ENCODE measurements at regions not wholly inside any gene's neighbourhood (a gene's known extent, or its start where the extent isn't known, plus 50 kb on each side); places are given as distances from the start of the nearest gene placed in this dataset.
"Not testable (repeated sequence)": the region's sequence is repeated elsewhere in the genome, so short reads cannot be mapped to it uniquely, and the experiment has no call there.

DNA sequence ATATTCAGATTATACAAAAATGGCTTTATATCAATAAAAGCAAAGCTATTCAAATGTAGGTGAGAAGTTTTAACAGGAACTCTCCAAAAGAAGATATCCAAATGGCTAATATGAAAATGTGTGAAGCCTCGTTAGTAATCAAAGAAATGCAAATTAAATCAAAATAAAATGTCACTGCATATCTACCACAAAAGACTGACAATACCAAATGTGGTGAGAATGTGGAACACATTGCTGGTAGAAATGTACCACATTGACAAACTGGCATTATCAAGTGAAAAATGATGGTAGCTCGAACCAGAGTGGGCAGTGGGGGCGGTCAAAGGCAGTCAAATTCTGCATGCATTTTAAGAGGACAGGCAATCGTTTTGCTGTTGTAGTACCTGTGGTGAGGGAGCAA lies 1012.7 kb downstream of the TDRD15 start:
- in situ Hi-C loops (cut with MboI; ENCODE audit: low pct_unique_long_range_greater_than_20kb in 2 of 9, low sequenced_read_pairs in 9 of 9, unreplicated experiment in 9 of 9), result no loop called here
- Histone ChIP-seq H3K4me1 (replicated peaks in 1 of 2) (no peaks in the 10 kb centered on the region), H3K27ac (no peak overlapping the region), H3K4me3 (no peak overlapping the region)
- ATAC-seq (replicated peaks in 6 of 8), result no peak
- WGBS, 10 experiments, result 0 to 93% (median 60%) methylated on average over 1 to 4 of the region's 4 CpGs

DNA sequence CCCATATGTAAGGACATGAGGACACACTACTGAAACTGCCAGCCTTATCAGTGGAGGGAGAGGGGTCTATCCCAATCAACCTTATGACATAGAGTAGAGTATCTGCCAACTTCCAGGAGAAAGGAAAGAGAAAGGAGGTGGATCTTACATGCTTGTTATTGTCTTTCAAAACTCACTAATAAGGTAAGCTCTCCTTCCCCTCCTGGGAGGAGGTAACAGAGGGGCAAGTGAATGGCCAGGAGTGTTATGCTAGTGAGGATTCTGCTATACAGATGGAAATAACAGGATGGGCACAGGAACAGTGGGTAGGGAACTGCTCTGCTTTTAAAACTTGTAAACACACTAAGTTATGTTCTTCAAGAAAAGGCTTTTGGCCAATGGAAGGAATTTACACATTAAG lies 1020.1 kb downstream of the TDRD15 start:
- no peak overlapping the region for H3K27ac ChIP-seq
- in situ Hi-C loops (cut with MboI; ENCODE audit: low pct_unique_long_range_greater_than_20kb in 2 of 9, low sequenced_read_pairs in 9 of 9, unreplicated experiment in 9 of 9), result no loop called here
- ATAC-seq (replicated peaks in 6 of 8), result no peak

GRCh38 chr2:22153931-22154613 lies 1030.3 kb downstream of the TDRD15 start:
- peak in 5 of 8 experiments; percentile 46 to 92 (median 54) for ATAC-seq (replicated peaks in 6 of 8)
- Histone ChIP-seq H3K4me3 (no peak overlapping the region), H3K4me1 (replicated peaks in 1 of 2) (peaks cover 0 to 4% of the 10 kb centered on the region in 2 donors), H3K27ac (no peak overlapping the region)
- 0 to 100% (median 0%) methylated on average over 1 to 2 of the region's 2 CpGs; no CpG with 5 or more reads in 5 of the 10 experiments for WGBS, 10 experiments
- in situ Hi-C loops (cut with MboI; ENCODE audit: low pct_unique_long_range_greater_than_20kb in 2 of 9, low sequenced_read_pairs in 9 of 9, unreplicated experiment in 9 of 9), result no loop called here

More for the DNA sequence above, 1020.1 kb downstream of the TDRD15 start:
- Histone ChIP-seq H3K4me1 (replicated peaks in 1 of 2) (no peaks in the 10 kb centered on the region), H3K4me3 (no peak overlapping the region)

DNA sequence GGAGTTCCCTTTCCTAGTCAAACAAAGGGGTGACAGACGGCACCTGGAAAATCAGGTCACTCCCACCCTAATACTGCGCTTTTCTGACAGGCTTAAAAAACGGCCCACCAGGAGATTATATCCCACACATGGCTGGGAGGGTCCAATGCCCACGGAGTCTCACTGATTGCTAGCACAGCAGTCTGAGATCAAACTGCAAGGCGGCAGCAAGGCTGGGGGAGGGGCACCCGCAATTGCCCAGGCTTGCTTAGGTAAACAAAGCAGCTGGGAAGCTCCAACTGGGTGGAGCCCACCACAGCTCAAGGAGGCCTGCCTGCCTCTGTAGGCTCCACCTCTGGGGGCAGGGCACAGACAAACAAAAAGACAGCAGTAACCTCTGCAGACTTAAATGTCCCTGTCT lies 1032.9 kb downstream of the TDRD15 start:
- ATAC-seq (replicated peaks in 6 of 8); in situ Hi-C loops (cut with MboI; ENCODE audit: low pct_unique_long_range_greater_than_20kb in 2 of 9, low sequenced_read_pairs in 9 of 9, unreplicated experiment in 9 of 9); H3K4me3 ChIP-seq; H3K4me1 ChIP-seq (replicated peaks in 1 of 2); H3K27ac ChIP-seq: not testable (repeated sequence)
- WGBS, 10 experiments, result 80% methylated on average over 1 of the region's 6 CpGs; no CpG with 5 or more reads in 9 of the 10 experiments

DNA sequence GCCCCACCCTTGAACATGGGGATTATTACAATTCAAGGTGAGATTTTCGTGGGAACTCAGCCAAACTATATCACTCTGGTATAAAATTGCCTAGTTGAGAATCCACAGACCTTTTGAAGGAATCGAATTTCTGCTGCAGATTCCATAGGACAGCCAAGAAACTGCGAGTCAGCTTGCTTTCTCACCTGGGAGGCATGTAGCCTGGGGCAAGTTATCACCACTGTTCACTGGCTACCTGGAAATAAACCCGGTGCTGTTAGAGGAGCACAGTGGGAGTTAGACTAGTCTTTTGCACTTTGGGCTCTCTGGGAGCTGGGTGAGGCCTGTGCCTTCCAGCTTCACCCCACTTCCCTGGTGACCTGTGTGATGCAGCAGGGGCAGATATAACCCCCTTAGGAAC lies 1043.5 kb downstream of the TDRD15 start:
- WGBS, 10 experiments, result 0 to 83% (median 63%) methylated on average over 1 to 3 of the region's 4 CpGs; no CpG with 5 or more reads in 1 of the 10 experiments
- Histone ChIP-seq H3K4me1 (replicated peaks in 1 of 2) (no peaks in the 10 kb centered on the region), H3K4me3 (no peak overlapping the region), H3K27ac (no peak overlapping the region)
- in situ Hi-C loops (cut with MboI; ENCODE audit: low pct_unique_long_range_greater_than_20kb in 2 of 9, low sequenced_read_pairs in 9 of 9, unreplicated experiment in 9 of 9), result no loop called here
- no peak for ATAC-seq (replicated peaks in 6 of 8)

GRCh38 chr2:22175003-22175402 lies 1051.2 kb downstream of the TDRD15 start:
- Histone ChIP-seq H3K4me3 (no peak overlapping the region), H3K4me1 (replicated peaks in 1 of 2) (no peaks in the 10 kb centered on the region), H3K27ac (no peak overlapping the region)
- WGBS, 10 experiments, result 0 to 100% (median 63%) methylated on average over 1 to 3 of the region's 3 CpGs; no CpG with 5 or more reads in 1 of the 10 experiments
- no peak for ATAC-seq (replicated peaks in 6 of 8)
- in situ Hi-C loops (cut with MboI; ENCODE audit: low pct_unique_long_range_greater_than_20kb in 2 of 9, low sequenced_read_pairs in 9 of 9, unreplicated experiment in 9 of 9), result no loop called here

GRCh38 chr2:22185251-22185650 lies 1061.5 kb downstream of the TDRD15 start:
- H3K4me3 ChIP-seq, result no peak overlapping the region
- no peak for ATAC-seq (replicated peaks in 6 of 8)
- no peak overlapping the region for H3K27ac ChIP-seq
- WGBS, 10 experiments, result 0 to 100% (median 58%) methylated on average over 1 to 2 of the region's 2 CpGs; no CpG with 5 or more reads in 3 of the 10 experiments
- peaks cover 3% of the 10 kb centered on the region in 2 donors for H3K4me1 ChIP-seq (replicated peaks in 1 of 2)
- in situ Hi-C loops (cut with MboI; ENCODE audit: low pct_unique_long_range_greater_than_20kb in 2 of 9, low sequenced_read_pairs in 9 of 9, unreplicated experiment in 9 of 9), result no loop called here

GRCh38 chr2:22186261-22186828 lies 1062.6 kb downstream of the TDRD15 start:
- H3K27ac ChIP-seq; H3K4me3 ChIP-seq; in situ Hi-C loops (cut with MboI; ENCODE audit: low pct_unique_long_range_greater_than_20kb in 2 of 9, low sequenced_read_pairs in 9 of 9, unreplicated experiment in 9 of 9); ATAC-seq (replicated peaks in 6 of 8); H3K4me1 ChIP-seq (replicated peaks in 1 of 2): not testable (repeated sequence)
- 100% methylated on average over 1 of the region's 38 CpGs; no CpG with 5 or more reads in 8 of the 10 experiments for WGBS, 10 experiments

GRCh38 chr2:22189893-22190480 lies 1066.2 kb downstream of the TDRD15 start:
- in situ Hi-C loops (cut with MboI; ENCODE audit: low pct_unique_long_range_greater_than_20kb in 2 of 9, low sequenced_read_pairs in 9 of 9, unreplicated experiment in 9 of 9), result no loop called here
- WGBS, 10 experiments, result 10 to 100% (median 83%) methylated on average over 1 of the region's 1 CpG; no CpG with 5 or more reads in 2 of the 10 experiments
- peaks cover 3% of the 10 kb centered on the region in 2 donors for H3K4me1 ChIP-seq (replicated peaks in 1 of 2)
- no peak overlapping the region for H3K27ac ChIP-seq
- ATAC-seq (replicated peaks in 6 of 8), result peak in 1 of 8 experiments; percentile 33
- H3K4me3 ChIP-seq, result no peak overlapping the region

DNA sequence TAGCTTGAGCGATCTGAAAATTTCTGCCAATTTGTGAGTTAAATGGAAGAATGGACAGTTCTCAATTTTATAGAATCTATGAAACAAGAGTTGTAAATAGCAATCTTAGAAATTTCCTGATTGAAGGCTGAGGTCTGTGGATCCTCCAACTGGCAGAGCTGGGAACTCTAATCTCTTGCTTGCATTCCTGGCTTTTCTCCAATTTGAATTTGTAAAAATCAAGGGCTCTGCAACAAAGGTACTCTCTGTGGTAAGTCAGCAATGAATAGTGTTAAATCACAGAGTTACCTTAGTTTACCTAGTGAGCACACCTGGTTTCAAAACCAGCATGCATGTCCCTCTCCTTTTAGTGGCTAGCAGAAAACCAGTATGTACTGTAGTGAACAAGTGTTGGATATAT lies 1070.5 kb downstream of the TDRD15 start:
- Histone ChIP-seq H3K4me3 (no peak overlapping the region), H3K4me1 (replicated peaks in 1 of 2) (peaks cover 11 to 16% of the 10 kb centered on the region in 2 donors), H3K27ac (no peak overlapping the region)
- 0 to 100% (median 83%) methylated on average over 1 of the region's 1 CpG; no CpG with 5 or more reads in 1 of the 10 experiments for WGBS, 10 experiments
- no peak for ATAC-seq (replicated peaks in 6 of 8)
- in situ Hi-C loops (cut with MboI; ENCODE audit: low pct_unique_long_range_greater_than_20kb in 2 of 9, low sequenced_read_pairs in 9 of 9, unreplicated experiment in 9 of 9), result no loop called here

DNA sequence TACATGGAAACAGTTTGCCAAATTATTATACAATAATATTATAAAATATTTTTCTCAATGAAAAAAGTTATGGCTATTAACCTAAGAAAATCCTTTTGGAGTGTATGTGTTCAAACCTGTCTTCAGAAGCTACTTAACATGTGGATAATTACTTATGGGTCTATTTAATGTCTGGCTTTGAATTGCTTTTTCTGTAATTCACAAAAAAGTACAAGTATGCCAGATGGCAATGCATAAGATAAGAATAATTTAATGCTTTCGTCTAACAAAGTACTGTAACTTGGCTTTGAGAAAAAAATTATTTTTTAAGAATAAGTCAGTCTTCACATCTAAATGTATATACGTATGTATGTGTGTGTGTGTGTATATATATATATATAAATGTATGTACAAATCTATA lies 1073.0 kb downstream of the TDRD15 start:
- no peak for ATAC-seq (replicated peaks in 6 of 8)
- 0 to 94% (median 42%) methylated on average over 1 to 2 of the region's 2 CpGs; no CpG with 5 or more reads in 2 of the 10 experiments for WGBS, 10 experiments
- in situ Hi-C loops (cut with MboI; ENCODE audit: low pct_unique_long_range_greater_than_20kb in 2 of 9, low sequenced_read_pairs in 9 of 9, unreplicated experiment in 9 of 9), result no loop called here
- Histone ChIP-seq H3K27ac (no peak overlapping the region), H3K4me1 (replicated peaks in 1 of 2) (peaks cover 7 to 22% of the 10 kb centered on the region in 2 donors), H3K4me3 (no peak overlapping the region)

- Histone ChIP-seq H3K4me3 (no peak overlapping the region), H3K27ac (peak overlapping the region; percentile 27 to 55), H3K4me1 (replicated peaks in 1 of 2) (peaks cover 7 to 22% of the 10 kb centered on the region in 2 donors)
- peak in 5 of 8 experiments; percentile 72 to 80 (median 77) for ATAC-seq (replicated peaks in 6 of 8)
- in situ Hi-C loops (cut with MboI; ENCODE audit: low pct_unique_long_range_greater_than_20kb in 2 of 9, low sequenced_read_pairs in 9 of 9, unreplicated experiment in 9 of 9), result no loop called here
- WGBS, 10 experiments, result 0 to 57% (median 34%) methylated on average over 2 to 9 of the region's 9 CpGs
Measured at GRCh38 chr2:22198381-22199283, 1074.9 kb downstream of the TDRD15 start.

GRCh38 chr2:22199994-22200393 lies 1076.2 kb downstream of the TDRD15 start:
- Histone ChIP-seq H3K4me1 (replicated peaks in 1 of 2) (peaks cover 7 to 22% of the 10 kb centered on the region in 2 donors), H3K27ac (no peak overlapping the region), H3K4me3 (no peak overlapping the region)
- ATAC-seq (replicated peaks in 6 of 8), result peak in 4 of 8 experiments; percentile 35 to 65 (median 50)
- in situ Hi-C loops (cut with MboI; ENCODE audit: low pct_unique_long_range_greater_than_20kb in 2 of 9, low sequenced_read_pairs in 9 of 9, unreplicated experiment in 9 of 9), result loop anchor here in 1 of 9 experiments (25.0 kb wide), 1 partner anchor 263 kb away; no protein-coding TSS in a partner anchor

Data from motor neuron (in vitro differentiated cells).